Fibroblast of lung (primary cell): ENCODE measurements at regions not wholly inside any gene's neighbourhood (a gene's known extent, or its start where the extent isn't known, plus 50 kb on each side); places are given as distances from the start of the nearest gene placed in this dataset.

Experiments used
- DNase-seq, 2 donors: peaks; one replicate each; pipeline versions ENCODE4 v3.0.0 to v3.0.0-alpha.2; 2010; ENCODE audit warnings: low read depth in 2 of 2
- H2AFZ ChIP-seq: 2 replicates; pipeline ENCODE4 v1.5.1; 2012; ENCODE audit warnings: low read length, control low read depth, inconsistent platforms
- H3K27ac ChIP-seq: 2 replicates; pipeline ENCODE4 v1.5.1; 2011; ENCODE audit warnings: low read length, control low read depth; ENCODE audit not compliant: insufficient read depth
- H3K27me3 ChIP-seq: 2 replicates; pipeline ENCODE4 v1.5.1; 2011; ENCODE audit warnings: mild to moderate bottlenecking, low read length; ENCODE audit not compliant: control insufficient read depth, insufficient read depth
- H3K36me3 ChIP-seq: 2 replicates; pipeline ENCODE4 v1.5.1; 2011; ENCODE audit warnings: low read length; ENCODE audit not compliant: control insufficient read depth, insufficient read depth
- H3K4me1 ChIP-seq: 2 replicates; pipeline ENCODE4 v1.5.1; 2011; ENCODE audit warnings: low read length; ENCODE audit not compliant: control insufficient read depth, insufficient read depth; ENCODE audit errors: extremely low read depth
- H3K4me2 ChIP-seq: 2 replicates; pipeline ENCODE4 v1.5.1; 2011; ENCODE audit warnings: low read length, control low read depth; ENCODE audit not compliant: insufficient read depth; ENCODE audit errors: extremely low read depth
- H3K4me3 ChIP-seq, 4 experiments: fragments of 200-600 bp in 1 of 4; sonication (generic) in 1 of 4; replicated peaks in 1 of 4; 2 replicates each; pipeline ENCODE4 v1.5.1; 2011 to 2016; ENCODE audit warnings: low read length in 4 of 4, low read depth in 3 of 4, mild to moderate bottlenecking in 3 of 4, control low read depth in 2 of 4, inconsistent platforms in 1 of 4, mixed read lengths in 1 of 4; ENCODE audit not compliant: insufficient read depth in 1 of 4; ENCODE audit errors: control extremely low read depth in 1 of 4
- H3K79me2 ChIP-seq: 2 replicates; pipeline ENCODE4 v1.5.1; 2012; ENCODE audit warnings: mild to moderate bottlenecking, low read length, inconsistent platforms; ENCODE audit not compliant: control insufficient read depth, insufficient read depth
- H3K9ac ChIP-seq: 2 replicates; pipeline ENCODE4 v1.5.1; 2011; ENCODE audit warnings: mild to moderate bottlenecking, low read length, control low read depth; ENCODE audit not compliant: insufficient read depth
- H3K9me3 ChIP-seq: 2 replicates; pipeline ENCODE4 v1.5.1; 2012; ENCODE audit warnings: low read depth, low read length; ENCODE audit not compliant: control insufficient read depth, insufficient read depth
- H4K20me1 ChIP-seq: 2 replicates; pipeline ENCODE4 v1.5.1; 2011; ENCODE audit warnings: low read length; ENCODE audit not compliant: control insufficient read depth, insufficient read depth; ENCODE audit errors: extremely low read depth
- CTCF ChIP-seq, 2 donors: IDR thresholded peaks in 1 of 2; conservative IDR thresholded peaks in 1 of 2; 1 replicate in 1 of 2; 2 replicates in 1 of 2; pipeline ENCODE4 v1.5.1; 2011 to 2012; ENCODE audit warnings: low read length in 2 of 2, control low read depth in 1 of 2, inconsistent platforms in 1 of 2, low read depth in 1 of 2, mild to moderate bottlenecking in 1 of 2
- EZH2 ChIP-seq: IDR thresholded peaks from 2 replicates; pipeline ENCODE4 v1.5.1; 2012; ENCODE audit warnings: low read length, control low read depth, mild to moderate bottlenecking; ENCODE audit errors: missing control alignments

- H2AFZ ChIP-seq: no peak overlapping the region
- H3K4me3 ChIP-seq: no peak overlapping the region
- H3K27ac ChIP-seq: no peak overlapping the region
- no peak overlapping the region for H3K9ac ChIP-seq
- DNase-seq: peak in 1 of 2 donors; percentile 63
- no peaks in the 10 kb centered on the region for H3K79me2 ChIP-seq
- no peaks in the 10 kb centered on the region for H4K20me1 ChIP-seq
- TF ChIP-seq CTCF (conservative IDR thresholded peaks at IDR 0.05 in 1 of 2, IDR thresholded peaks at IDR 0.05 in 1 of 2; ENCODE audit: low read depth in 1 of 2, low read length in 2 of 2): no peak
- TF ChIP-seq EZH2: no peak
- H3K27me3 ChIP-seq: no peaks in the 10 kb centered on the region
- no peaks in the 10 kb centered on the region for H3K9me3 ChIP-seq
- no peak overlapping the region for H3K4me2 ChIP-seq
- no peaks in the 10 kb centered on the region for H3K4me1 ChIP-seq
- H3K36me3 ChIP-seq: no peaks in the 10 kb centered on the region
These were observed 589.0 kb upstream of the DPPA4 start for GRCh38 chr3:109926376-109926775.

GRCh38 chr3:109927161-109927560, 589.8 kb upstream of the DPPA4 start:
- no peak overlapping the region for H3K4me2 ChIP-seq
- no peaks in the 10 kb centered on the region for H3K36me3 ChIP-seq
- H3K4me3 ChIP-seq: no peak overlapping the region
- peak; percentile 94 to 98 for DNase-seq
- H3K9ac ChIP-seq: no peak overlapping the region
- H3K27me3 ChIP-seq: no peaks in the 10 kb centered on the region
- H3K27ac ChIP-seq: peak overlapping the region; percentile 43
- H3K79me2 ChIP-seq: no peaks in the 10 kb centered on the region
- no peak for TF ChIP-seq CTCF (conservative IDR thresholded peaks at IDR 0.05 in 1 of 2, IDR thresholded peaks at IDR 0.05 in 1 of 2; ENCODE audit: low read depth in 1 of 2, low read length in 2 of 2)
- no peak for TF ChIP-seq EZH2
- no peak overlapping the region for H2AFZ ChIP-seq
- H4K20me1 ChIP-seq: no peaks in the 10 kb centered on the region
- H3K4me1 ChIP-seq: no peaks in the 10 kb centered on the region
- no peaks in the 10 kb centered on the region for H3K9me3 ChIP-seq

DNA sequence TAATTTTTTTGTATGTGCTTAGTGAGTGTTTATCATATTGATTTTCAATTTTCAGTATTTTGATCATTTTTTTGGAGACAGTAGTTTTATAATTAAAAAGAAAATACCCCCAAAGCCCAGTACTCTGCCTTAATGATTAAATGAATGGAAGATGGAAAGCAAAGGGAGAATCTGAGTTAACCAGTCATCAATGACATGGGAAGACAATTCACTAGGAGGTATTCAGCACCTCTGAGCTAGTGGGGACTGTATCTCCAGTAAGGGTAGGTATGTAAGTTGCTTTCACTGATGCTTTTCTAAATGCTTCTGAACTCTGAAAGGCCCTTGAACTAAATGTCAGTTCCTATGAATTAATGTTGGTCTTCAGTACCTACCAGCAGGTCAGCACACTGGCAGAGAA, 590.4 kb upstream of the DPPA4 start:
- Histone ChIP-seq H2AFZ (no peak overlapping the region), H3K9ac (no peak overlapping the region), H3K4me3 (no peak overlapping the region), H3K4me2 (no peak overlapping the region), H3K27ac (peak overlapping the region; percentile 23), H3K36me3 (no peaks in the 10 kb centered on the region), H3K4me1 (no peaks in the 10 kb centered on the region), H3K79me2 (no peaks in the 10 kb centered on the region), H4K20me1 (no peaks in the 10 kb centered on the region), H3K27me3 (no peaks in the 10 kb centered on the region), H3K9me3 (no peaks in the 10 kb centered on the region)
- DNase-seq: peak in 1 of 2 donors; percentile 22
- TF ChIP-seq CTCF (conservative IDR thresholded peaks at IDR 0.05 in 1 of 2, IDR thresholded peaks at IDR 0.05 in 1 of 2; ENCODE audit: low read depth in 1 of 2, low read length in 2 of 2): no peak
- TF ChIP-seq EZH2: no peak
